HG03565 (cell line): ENCODE measurements at regions not wholly inside any gene's neighbourhood (a gene's known extent, or its start where the extent isn't known, plus 50 kb on each side); places are given as distances from the start of the nearest gene placed in this dataset.

ENCODE experiments used
- ATAC-seq: cut with Tn5 transposase; IDR thresholded peaks from one replicate; pipeline ENCODE4 v1.9.1; 2021; ENCODE audit warnings: mild to moderate bottlenecking, moderate library complexity; ENCODE audit not compliant: unreplicated experiment

GRCh38 chr5:12320331-12320730 is 416.1 kb upstream of the CTNND2 start:
- ATAC-seq = no peak

- no peak for ATAC-seq
Observed at GRCh38 chr5:12316812-12317211, 412.6 kb upstream of the CTNND2 start.

GRCh38 chr5:12315461-12315860 is 411.2 kb upstream of the CTNND2 start:
- ATAC-seq = no peak

- ATAC-seq = no peak
Observed at GRCh38 chr5:12313602-12314001, 409.4 kb upstream of the CTNND2 start.

GRCh38 chr5:12312343-12312742 is 408.1 kb upstream of the CTNND2 start:
- ATAC-seq = no peak

- no peak for ATAC-seq
Observed at GRCh38 chr5:12294151-12294550, 389.9 kb upstream of the CTNND2 start.

- ATAC-seq = no peak
Observed at GRCh38 chr5:12292610-12293204, 388.5 kb upstream of the CTNND2 start.

GRCh38 chr5:12284604-12285003 is 380.4 kb upstream of the CTNND2 start:
- ATAC-seq = no peak

- ATAC-seq = peak; percentile 90
Observed at GRCh38 chr5:12277504-12278192, 373.4 kb upstream of the CTNND2 start.

GRCh38 chr5:12274236-12274635 is 370.0 kb upstream of the CTNND2 start:
- no peak for ATAC-seq

GRCh38 chr5:12272389-12272788 is 368.1 kb upstream of the CTNND2 start:
- ATAC-seq = no peak

GRCh38 chr5:12270914-12271313 is 366.7 kb upstream of the CTNND2 start:
- ATAC-seq = no peak

GRCh38 chr5:12269164-12269563 is 364.9 kb upstream of the CTNND2 start:
- no peak for ATAC-seq

GRCh38 chr5:12258549-12258948 is 354.3 kb upstream of the CTNND2 start:
- no peak for ATAC-seq

GRCh38 chr5:12250454-12250853 is 346.2 kb upstream of the CTNND2 start:
- ATAC-seq = no peak

- ATAC-seq = no peak
Observed at GRCh38 chr5:12248831-12249230, 344.6 kb upstream of the CTNND2 start.

- no peak for ATAC-seq
Observed at GRCh38 chr5:12246036-12246435, 341.8 kb upstream of the CTNND2 start.

- no peak for ATAC-seq
Observed at GRCh38 chr5:12245429-12245828, 341.2 kb upstream of the CTNND2 start.

GRCh38 chr5:12242950-12243888 is 339.0 kb upstream of the CTNND2 start:
- no peak for ATAC-seq

GRCh38 chr5:12237837-12238575 is 333.8 kb upstream of the CTNND2 start:
- no peak for ATAC-seq

- no peak for ATAC-seq
Observed at GRCh38 chr5:12230659-12231058, 326.4 kb upstream of the CTNND2 start.
